ENCODE measurements at regions not wholly inside any gene's neighbourhood (a gene's known extent, or its start where the extent isn't known, plus 50 kb on each side); places are given as distances from the start of the nearest gene placed in this dataset.

DNA sequence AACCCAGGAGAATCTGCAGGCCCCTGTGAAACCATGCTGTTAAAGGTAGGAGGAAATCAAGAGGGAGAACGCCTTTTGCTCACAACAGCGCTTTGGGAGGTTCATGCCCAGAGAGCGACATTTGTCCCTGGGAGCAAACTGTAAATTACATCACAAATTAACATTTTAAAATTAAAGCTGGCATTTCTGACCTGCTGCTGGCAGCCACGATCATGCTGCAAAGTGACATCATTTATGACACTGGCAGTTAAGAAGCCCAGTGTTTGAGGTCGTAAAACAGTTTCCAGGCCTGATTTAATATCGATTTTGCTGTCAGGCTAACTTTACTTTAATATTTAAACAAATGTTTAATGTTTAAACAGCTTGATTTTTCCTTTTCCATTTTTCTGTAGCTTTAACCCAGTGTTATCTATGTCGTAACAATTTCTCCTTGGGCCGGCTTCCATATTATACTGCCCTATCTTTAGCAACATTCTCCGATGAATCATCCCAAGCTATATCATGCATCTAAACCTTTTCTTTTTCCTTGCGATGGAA, 86.5 kb upstream of the NPVF start:
- DNase-seq (ENCODE audit: low spot score): no peak

DNA sequence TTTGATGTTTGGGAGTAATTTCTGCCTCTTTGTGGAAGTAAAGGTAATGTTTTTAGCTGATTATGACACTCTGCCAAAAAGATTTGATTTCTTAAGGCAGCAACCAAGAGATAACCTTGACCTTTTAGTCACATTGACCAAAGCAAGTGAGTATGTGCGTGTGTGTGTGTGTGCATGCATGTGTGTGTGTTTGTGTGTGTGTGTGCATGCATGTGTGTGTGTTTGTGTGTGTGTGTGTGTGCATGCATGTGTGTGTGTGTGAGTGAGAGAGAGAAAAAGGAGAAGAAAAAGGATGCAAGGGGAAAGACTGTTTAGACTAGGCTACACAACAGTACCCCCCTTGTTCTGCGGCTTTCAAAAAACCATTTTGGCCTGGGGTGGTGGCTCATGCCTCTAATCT, 88.1 kb upstream of the NPVF start:
- DNase-seq (ENCODE audit: low spot score): no peak

DNA sequence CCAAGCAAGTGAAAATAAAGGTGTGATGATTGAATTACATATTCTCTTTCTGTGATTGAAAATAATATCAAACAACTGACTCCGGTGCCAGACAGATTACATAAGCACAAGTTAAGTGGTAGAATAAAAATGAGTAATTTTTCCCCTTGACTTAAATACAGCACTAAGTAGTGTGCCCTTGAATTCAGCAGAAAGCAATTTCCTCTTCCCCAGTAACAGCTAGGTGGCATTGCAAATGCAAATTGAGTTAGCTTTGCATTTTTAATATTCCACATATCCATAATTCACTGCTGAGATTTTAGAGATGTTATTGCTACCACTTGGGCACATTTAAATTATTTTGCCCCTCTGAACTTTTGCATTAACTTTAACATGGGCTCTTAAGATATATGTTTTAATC, 89.8 kb upstream of the NPVF start:
- no peak for DNase-seq (ENCODE audit: low spot score)

DNA sequence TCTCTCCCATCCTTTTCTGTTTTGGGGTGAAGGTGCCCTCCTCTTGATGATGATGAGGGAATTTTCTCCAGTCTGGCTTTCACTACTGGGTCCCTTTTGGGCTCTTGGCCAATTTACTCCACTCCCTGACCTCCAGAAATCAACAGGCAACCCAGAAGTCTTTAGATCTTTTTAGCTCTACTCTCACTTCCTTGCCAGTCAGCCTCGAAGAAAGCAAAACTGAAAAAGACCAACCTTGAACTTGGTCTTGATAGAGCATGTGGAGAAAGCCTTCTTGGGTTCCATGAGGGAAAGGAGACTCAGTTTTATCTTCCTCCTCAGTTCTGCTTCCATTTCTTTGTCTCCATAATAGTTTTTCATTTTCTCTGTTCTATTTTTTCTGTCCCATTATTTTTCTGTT, 91.4 kb upstream of the NPVF start:
- no peak for DNase-seq (ENCODE audit: low spot score)

DNA sequence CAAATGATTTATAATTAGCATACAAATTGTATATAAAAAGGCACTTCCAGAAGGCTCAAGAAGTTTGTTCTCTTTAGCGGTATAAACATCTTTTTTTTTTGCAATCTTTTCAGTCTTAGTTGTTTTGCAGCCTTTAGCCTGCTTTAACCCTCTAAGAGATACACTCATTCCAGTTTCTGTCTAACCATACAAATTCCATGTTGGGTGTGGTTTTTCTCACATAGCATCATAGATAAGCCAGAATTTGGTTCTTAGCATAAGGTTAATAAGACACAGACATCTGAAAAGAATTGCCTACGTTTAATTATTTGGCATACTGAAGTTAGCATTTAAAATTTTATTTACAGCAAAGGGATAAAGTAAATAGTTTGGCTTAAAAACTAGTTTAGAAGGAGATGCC, 92.5 kb upstream of the NPVF start:
- no peak for DNase-seq (ENCODE audit: low spot score)

DNA sequence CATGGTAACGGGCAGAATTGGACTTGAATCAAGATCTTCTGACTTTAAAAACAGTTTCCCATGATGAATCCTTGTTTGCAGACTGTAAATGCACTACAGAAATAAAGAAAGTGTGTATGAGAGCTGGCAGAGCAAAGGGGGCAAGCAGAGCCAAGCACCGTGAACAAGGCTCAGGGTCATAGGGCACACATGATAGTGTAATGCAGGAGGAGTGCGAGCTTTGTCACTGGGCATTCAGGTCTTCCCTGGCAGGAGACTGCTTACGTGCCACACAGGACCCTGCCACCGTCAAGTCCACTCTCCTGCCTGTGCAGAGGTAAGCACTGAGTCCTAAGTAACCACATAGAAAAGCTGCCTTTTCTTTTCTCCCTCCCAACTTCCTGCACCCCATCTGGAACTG, 93.1 kb upstream of the NPVF start:
- DNase-seq (ENCODE audit: low spot score): no peak

DNA sequence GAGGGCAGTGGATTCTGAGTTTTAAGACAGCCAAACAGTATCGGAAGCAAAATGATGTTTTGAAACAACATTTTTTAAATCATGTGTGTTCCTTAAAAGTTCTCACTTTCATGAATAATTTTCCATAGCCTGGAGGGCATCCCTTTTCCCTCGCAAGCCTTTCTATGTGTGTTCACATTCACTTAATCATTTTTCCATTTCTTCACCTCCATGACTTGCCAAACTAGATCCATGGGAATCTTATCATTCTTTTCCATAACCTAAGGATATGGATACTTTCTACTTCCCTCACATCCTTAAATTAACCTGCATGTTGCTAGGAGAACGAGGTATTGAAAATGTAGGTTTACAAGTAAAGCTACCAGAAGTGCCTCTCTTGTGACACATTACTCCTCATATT, 94.2 kb upstream of the NPVF start:
- DNase-seq (ENCODE audit: low spot score): no peak

DNA sequence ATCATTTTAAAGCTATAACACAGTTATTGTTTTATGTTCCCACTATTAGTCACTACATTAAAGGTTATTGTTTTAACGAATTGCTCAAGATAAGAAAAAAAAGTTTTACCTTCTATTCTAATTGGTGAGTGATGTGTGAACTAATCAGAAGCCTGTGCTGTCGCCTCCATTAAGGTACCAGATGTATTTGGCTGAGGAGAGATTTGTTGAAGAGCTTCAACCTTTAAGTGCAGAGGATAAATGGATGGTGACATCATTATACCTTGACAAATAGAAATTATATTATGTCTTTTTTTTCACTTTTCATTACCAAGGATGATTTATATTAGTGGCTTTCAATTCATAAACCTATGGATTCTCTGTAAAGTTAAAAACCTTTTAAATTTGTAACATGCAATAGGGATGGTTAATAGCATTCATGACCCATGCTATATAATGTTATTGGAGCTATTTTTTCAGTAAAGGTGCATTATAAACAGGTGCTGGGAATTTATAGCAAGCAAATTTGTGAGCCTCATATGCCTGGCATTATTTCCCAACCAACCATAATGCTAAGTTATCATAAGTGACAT, 97.0 kb upstream of the NPVF start:
- no peak for DNase-seq (ENCODE audit: low spot score)

DNA sequence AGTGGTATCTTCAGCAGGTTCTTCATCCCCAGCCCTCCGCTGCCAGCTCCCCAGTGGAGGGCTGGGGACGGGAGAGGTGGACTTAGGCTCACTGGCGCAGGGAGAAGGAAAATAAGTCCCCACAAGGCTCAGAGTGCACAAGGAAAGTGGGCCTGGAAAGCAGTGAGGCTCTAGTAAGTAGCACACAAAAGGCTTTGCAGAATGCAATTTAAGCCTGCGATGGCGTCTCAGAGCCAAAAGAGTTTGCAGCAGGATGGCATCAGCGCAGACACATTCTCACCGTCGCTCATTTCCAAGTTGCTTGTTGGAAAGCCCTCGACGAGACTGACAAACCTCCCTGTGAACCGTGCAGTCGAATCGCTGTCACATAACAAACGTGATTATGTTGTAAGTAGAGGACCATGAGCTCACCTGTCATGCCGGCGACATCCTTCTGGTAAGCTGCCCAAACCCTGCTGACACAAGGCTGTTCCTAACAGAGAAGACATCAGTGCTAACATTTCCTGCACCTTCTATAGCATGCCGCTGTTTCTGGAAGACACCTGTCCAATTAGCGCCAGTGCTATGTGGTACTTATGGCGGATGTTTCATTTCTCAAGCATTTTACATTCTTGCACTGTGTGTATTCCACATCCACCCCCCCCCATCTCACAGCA, 98.3 kb upstream of the NPVF start:
- no peak for DNase-seq (ENCODE audit: low spot score)

DNA sequence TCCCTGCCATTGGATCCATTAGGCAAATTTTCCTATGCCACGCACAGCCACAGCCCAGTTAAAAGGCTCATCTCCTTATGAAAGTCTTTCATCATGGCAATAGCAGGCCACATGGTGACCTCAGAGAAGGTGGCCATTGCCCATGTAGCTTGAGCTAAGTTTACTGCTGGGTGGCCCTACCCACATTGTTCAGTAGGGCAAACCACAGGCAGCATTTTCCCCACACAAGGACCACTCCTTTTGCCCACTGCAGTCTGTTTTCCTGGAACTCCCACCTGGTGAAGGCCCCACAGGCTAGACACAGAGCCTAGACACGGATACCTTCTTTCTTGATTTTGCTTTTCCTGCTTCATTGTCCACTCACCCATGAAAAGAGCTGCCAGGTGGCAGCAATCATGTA, 101.5 kb upstream of the NPVF start:
- no peak for DNase-seq (ENCODE audit: low spot score)

DNA sequence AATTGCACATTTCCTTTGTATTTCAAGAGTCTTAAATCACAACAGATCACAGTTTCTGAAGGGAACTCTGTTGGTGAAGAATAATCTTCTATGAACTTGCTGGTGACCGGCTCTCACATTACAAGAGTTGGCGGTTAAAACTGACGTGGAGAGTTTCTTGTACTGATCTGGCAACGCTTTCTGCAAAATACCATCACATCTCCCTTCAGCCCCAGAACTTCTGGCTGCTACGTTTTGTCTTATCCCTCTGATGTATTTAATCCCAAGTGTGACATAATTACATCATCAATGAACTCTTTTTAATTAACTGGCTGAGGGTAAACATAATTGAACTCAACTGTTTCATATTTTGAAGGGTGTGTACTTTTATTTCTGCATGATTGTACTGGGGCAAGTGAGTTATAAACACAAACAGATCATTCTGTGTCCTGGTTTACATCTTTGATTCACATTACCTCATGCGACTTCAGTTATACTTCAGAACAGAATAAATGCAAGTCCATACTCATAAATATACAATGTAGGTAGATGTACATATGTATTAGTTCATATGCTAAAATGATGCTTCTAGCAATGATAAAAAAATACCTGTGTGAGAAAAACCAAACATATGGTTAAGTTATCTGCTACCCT, 105.1 kb upstream of the NPVF start:
- DNase-seq (ENCODE audit: low spot score): no peak

DNA sequence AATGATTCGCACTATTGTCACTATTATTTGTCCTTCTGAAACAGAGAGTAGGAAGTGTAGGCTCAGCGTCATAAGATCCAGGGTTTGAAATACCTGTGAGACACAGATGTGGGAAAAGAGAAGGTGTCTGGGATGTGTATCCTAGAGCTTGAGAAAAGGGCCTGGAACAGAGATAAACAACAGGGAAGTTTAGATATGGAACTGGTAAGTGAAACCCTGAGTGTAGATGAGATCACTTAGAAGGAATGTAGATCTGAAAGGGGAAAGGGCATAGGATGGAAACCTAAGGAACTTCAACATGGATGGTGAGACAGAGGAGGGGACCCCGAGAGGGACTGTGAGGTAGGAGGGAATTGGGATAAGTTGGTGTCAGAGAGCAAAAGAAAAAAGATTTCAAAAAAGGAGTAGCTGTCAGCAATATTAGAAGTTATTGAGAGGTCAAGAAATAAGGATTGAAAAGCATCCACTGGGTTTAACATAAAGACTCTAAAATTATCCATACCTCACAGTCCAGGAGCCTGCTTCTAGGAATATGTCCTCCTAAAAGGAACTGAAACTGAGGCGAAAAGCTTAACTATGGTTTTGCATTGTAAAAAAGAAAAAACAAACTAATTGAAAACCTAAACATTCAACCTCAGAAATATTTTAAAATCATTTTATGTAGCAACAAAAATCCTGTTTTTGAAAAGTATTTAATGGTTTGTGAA, 119.2 kb upstream of the NPVF start:
- DNase-seq (ENCODE audit: low spot score): no peak

DNA sequence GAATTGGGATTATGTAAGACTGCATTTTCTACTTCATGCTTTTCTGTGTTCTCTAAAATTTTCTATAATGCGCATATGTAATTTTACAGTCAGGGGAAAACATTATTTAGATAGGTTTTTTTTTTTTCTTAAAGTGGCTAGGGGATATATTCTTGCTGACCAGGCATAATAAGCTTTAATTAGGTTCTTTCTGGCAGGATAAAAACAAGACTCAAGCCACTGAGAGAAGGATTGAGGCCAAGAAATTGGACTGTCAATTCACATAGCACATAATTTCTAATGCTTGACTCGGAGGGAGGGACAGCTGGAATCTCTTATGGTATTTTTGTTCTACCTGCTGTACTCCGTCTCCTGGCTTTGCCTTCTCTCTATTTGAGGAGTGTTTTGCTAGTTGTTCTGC, 119.8 kb upstream of the NPVF start:
- no peak for DNase-seq (ENCODE audit: low spot score)

DNA sequence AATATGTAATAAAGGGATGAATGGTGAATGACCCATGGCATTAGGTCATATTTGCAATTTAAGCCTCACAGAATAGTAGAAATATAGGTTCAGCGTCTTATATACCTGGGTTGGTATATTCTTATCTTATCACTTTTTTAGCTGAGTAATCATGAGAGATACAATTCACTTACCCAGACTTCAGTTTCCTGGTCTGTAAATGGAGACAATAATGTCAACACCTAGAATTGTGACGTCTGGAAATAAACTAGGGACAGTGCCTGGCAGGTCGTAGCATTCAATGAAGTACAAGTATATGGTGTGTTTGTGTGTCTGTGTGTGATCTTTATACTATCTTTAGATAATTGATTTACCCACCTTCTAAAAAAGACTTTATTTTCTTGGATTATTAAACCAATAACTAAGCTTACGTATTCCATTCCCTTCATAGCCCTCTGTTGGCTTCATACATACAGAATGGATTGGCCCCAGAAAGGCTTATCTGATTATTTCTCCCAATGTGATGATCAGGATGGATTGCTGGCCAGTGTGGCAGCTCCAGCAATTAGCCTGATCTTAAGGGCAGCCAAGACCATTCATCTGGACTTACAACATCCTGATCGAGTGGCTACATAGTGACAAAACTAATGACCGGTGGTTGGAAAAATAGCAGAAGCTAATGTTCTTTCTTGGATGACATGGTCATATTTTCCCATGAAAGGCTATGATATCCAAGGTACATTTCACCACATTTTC, 121.2 kb upstream of the NPVF start:
- DNase-seq (ENCODE audit: low spot score): no peak

DNA sequence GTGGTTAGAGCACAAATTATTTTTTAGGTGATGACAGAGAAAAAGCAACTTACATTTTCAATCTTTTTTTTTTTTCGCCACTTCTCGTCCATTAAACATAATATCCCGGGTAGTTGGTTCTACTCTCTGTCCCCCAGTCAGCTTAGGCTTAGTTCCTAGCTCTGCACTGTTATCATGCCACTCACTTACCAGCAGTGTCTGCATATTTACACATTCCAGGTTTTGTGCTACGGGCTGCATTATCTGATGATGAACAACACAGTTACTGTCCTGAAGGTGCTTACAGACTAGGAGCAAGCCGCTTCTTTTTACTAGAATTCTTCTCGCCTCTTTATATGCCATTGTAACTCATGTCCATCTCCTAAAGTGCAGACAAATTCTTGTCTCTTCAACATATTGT, 121.8 kb upstream of the NPVF start:
- no peak for DNase-seq (ENCODE audit: low spot score)

DNA sequence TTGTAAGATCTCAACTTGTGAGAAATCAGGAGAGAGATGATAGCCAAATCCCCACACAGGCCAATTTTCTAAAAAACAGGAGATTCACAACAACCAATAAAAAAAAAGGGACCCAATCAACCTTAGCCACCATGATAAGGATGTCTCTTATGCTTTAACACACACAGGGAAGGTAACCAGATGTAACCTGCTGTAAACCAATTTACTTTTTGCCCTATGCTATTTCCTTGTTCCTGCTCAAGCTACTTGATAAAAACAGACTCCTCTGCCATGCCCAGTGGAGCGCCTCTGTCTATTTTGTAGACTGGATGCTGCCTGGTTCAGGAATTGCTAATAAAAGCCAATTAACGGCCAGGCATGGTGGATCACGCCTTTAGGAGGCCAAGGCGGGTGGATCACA, 123.5 kb upstream of the NPVF start:
- DNase-seq (ENCODE audit: low spot score): no peak

DNA sequence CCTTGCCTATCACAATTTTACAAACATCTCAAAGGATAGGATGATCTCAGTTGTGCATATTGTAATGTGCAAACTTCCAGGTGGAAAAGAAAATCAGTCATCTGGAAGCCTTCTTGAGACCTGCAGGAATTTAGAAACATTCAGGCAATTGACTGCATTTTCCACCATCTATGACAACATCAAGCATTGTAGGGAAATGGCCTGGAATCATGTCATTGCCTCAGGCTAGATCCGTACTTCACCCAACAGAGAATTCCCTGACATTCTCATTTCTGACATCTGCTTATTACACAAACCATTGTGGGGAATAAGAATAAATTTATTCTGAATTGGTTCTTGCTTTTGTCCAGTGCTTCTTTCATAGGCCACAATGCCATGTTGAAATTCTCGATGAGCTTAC, 124.9 kb upstream of the NPVF start:
- no peak for DNase-seq (ENCODE audit: low spot score)

DNA sequence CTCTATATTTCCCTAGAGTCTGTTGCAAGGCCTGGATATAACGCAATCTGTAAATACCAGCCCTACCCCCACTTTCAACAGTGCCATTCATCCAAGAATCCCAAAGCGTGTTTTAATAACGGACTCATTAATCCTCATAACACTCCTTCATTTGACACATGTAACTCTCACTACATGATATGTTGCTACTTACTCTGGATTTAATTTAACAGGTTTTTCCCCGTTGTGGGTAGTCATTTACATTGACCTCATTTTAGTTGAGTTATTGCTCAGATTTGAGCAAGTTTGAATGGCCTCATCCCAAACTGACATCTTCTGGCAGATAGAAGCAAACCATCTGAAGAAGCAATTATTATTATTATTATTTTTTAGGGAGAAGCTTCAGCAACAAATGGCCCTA, 125.4 kb upstream of the NPVF start:
- no peak for DNase-seq (ENCODE audit: low spot score)

DNA sequence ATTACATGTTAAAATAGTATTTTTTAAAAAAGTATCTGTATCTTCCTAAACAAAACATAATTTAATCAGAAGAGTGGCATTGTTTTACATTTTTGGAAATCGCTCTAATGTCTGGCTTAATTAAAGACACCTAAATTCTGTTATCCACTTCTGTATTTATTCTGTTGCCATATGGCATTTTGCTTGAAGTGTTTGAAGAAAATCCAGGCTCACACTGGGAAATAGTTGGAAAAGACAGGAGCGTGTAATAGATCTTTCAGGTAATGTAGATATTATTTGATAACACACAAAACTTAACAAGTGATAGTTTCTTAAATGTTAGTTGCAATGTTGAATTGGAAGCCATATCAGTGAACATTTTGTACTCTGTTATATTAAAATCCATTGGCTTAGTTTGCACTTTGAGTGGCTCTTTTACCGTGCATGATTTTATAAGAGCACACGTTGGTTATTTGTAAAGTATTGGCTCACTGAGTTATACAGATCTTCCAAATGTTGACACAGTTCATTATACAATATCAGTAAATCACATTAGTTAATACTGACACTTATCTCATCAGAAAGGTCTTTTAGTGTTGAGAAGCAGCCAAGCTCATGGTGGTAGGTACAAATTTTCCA, 128.4 kb upstream of the NPVF start:
- no peak for DNase-seq (ENCODE audit: low spot score)

DNA sequence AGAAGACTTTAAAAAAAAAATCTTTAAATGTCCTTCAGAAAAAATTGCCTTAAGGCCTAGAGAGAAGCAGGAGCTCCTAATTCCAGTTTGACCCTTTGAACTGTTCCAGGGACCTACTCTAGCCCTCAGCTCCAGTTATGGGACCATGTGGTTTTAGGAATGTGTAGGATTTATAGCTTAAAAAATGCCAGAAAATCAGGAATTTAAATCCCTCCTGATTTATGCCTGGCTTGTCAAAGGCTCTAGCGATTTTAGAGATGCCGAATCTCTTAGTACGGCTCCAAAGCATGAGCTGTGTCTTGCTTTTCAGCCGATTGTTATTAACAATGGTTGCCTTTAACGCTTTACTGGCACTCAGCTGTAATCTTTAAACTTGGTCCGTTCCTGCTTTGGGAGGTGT, 130.6 kb upstream of the NPVF start:
- no peak for DNase-seq (ENCODE audit: low spot score)

DNA sequence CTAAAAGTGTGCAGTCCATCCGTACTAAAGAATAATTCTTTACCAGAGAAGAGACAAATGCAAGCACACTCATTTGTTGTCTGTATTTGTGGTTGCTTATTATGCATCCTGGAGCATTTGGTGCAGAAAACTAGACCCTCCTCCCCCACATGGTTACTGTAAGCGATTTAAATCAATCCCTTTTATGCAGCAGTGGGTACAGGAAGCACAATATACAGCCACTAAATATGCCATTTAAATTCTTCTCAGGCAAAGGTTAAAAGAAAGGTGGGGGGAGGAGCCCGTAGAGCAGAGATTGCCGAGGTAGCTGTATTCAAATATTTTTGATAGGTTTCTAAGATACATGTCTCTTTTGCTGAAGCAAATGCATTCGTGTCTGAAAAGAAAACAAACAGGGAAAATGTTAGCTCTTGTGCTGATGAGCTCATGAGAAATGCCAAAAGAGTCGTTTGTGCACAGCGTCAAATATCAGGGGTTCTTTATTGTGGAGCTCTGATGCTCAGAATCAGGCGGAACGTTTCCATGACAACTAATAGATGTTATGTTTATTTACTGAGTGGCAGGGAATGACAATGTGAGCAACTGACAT, 131.3 kb upstream of the NPVF start:
- peak; percentile 75 for DNase-seq (ENCODE audit: low spot score)

DNA sequence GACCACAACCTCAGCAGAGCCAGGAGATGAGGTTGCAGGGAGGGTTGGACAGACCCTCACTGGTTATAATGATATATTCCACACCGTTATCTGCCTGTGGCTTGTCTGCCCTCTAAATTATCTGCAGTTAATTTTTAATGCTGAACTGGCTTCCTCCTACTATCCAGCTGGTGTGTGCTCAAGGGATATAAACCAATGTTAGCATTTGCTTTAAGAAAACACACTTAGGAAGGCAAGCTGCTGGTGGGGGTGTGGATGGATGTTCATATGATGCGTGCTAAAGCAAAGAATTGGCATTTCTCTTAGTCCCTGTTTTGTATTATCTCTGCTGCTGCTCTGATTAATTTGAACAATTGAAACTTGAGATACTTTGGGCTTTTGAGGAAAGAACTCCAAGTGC, 132.2 kb upstream of the NPVF start:
- no peak for DNase-seq (ENCODE audit: low spot score)
